HG02642 (cell line): ENCODE measurements at regions not wholly inside any gene's neighbourhood (a gene's known extent, or its start where the extent isn't known, plus 50 kb on each side); places are given as distances from the start of the nearest gene placed in this dataset.
"Not testable (repeated sequence)": the region's sequence is repeated elsewhere in the genome, so short reads cannot be mapped to it uniquely, and the experiment has no call there.

Source experiments
- ATAC-seq: cut with Tn5 transposase; IDR thresholded peaks from one replicate; pipeline ENCODE4 v1.9.1; 2021; ENCODE audit warnings: mild to moderate bottlenecking; ENCODE audit not compliant: unreplicated experiment, poor library complexity

- no peak for ATAC-seq
These were observed 252.5 kb upstream of the CASK start for GRCh38 chrX:42175843-42176242.

DNA sequence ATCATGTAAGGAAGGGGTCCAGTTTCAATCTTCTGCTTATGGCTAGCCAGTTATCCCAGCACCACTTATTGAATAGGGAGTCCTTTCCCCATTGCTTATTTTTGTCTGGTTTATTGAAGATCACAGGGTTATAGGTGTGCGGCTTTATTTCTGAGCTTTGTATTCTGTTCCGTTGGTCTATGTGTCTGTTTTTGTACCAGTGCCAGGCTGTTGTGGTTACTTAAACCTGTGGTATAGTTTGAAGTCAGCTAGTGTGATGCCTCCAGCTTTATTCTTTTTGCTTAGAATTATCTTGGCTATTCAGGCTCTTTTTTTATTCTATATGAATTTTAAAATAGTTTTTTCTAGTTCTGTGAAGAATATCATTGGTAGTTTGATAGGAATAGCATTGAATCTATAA lies 234.6 kb upstream of the CASK start:
- not testable (repeated sequence) for ATAC-seq

- no peak for ATAC-seq
These were observed 228.5 kb upstream of the CASK start for GRCh38 chrX:42151808-42152207.

GRCh38 chrX:42149765-42150164 lies 226.4 kb upstream of the CASK start:
- ATAC-seq, result no peak

- ATAC-seq, result no peak
These were observed 225.9 kb upstream of the CASK start for GRCh38 chrX:42149281-42149680.

DNA sequence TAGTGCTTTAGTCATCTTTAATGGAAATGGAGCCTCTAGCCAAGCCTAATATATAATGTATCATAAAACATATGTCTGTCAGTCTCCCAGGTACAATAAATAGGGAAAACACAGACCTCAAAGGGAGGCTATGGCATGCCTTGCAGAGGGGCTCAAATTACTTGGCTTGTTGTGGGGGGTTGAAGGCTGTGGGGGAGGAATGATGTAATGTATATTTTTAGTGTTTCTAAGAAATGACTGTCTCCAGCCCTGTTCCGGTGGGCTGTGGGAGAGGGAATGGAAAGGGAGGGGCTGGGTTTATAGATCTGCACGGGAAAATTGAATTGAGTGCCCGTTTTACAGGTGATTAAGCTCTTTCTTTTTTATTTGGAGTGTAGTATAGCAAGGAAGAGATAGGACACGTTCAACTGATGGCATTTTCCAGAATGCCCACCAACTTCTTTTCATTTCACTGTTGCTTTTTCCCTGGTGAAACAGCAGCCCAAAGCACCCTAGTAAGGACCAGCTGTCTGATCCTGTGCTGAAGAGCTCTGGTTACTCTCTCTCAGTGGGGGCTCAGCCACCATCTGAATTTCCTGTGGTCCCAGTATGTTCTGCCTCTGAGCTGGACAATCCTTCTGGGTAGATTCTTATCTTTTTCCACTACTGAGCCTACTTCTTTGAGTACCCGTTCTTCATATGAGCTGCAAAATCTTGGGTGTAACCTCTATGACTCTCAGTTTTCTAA lies 220.7 kb upstream of the CASK start:
- ATAC-seq, result no peak

- ATAC-seq, result no peak
These were observed 217.0 kb upstream of the CASK start for GRCh38 chrX:42140320-42140719.

- ATAC-seq, result no peak
These were observed 212.4 kb upstream of the CASK start for GRCh38 chrX:42135583-42136228.

DNA sequence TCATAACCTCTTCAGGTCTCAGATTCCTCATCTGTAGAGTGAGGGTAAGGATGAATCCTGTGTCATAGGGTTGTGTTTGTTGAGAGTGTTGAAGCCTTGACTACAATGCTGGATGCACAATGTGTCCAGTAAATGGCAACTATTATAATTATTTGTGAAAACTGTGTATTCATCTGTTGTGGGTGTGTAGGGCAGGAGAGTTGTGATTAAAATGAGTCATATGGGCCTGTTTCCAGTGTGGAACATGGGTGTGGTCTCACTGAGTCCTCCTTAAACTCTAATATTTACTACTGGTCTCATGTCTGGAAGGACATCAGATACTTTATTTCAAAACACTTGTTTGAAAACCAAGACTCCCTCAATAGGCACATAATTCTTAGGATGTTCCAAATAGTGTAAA lies 208.5 kb upstream of the CASK start:
- no peak for ATAC-seq

DNA sequence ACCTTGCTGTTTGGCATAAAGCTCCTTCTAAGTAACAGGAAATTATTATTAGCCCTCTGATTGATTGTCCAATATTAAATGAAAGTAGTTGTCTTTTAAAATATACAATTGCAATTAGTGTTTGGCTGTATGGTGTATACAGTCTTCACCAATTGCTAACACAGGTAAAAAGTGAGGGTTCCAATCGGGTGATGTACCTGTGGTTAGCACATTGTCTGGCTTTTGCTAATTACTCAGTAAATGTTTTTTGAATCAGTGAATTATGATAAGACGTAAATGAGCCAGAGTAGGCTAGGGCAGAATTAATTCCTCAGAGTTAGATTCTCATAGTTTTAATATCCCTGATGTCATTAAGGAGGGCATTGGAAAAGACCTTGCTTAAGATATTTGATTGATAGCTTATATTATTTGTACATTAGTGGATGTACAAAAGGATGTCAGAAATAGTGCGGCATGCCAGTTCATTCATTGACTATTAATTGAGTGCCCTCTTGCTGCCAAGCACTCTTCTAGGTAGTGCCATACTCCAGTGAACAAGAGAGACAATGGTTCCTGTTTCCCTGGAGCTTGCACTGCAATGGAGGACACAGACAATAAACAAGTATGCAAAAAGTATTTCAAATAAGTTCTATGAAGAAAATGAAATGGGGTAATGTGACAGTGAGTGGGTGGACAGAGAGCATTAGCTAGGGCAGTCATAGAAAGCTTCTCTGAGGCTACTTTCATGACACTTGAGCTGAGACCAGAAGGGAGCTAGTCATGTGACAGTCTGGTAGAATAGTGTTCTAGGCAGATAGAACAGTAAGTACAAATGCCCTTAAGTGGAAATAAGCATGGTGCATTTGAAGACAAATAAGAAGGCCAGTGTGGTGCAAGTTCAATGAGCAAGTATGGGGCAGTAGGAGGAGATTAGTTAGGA lies 205.9 kb upstream of the CASK start:
- no peak for ATAC-seq

GRCh38 chrX:42128587-42128986 lies 205.2 kb upstream of the CASK start:
- ATAC-seq, result peak; percentile 11

GRCh38 chrX:42128020-42128419 lies 204.7 kb upstream of the CASK start:
- ATAC-seq, result peak; percentile 60

- peak; percentile 23 for ATAC-seq
These were observed 204.2 kb upstream of the CASK start for GRCh38 chrX:42127563-42127962.

- ATAC-seq, result no peak
These were observed 200.0 kb upstream of the CASK start for GRCh38 chrX:42123369-42123768.

- ATAC-seq, result no peak
These were observed 195.7 kb upstream of the CASK start for GRCh38 chrX:42119076-42119475.

- ATAC-seq, result peak; percentile 76
These were observed 194.0 kb upstream of the CASK start for GRCh38 chrX:42117318-42117717.

DNA sequence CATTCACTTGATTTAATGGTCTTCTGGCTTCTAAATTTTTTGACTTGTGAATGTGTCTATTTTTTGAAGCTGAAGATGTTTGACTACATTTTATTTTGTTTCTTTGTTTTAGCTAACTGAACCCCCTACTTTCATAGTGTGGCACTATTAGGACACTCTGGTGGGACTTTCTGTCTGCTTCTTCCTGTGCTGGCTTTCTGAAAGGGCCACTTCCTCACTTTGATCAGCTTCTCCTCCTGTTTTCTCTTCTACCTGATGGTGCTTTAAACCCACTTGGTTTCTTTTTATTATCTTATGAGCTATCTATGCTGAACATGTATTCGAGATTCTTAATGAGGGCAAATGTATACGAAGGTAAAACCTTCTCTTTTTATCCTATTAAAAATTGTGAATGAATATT lies 186.1 kb upstream of the CASK start:
- no peak for ATAC-seq

DNA sequence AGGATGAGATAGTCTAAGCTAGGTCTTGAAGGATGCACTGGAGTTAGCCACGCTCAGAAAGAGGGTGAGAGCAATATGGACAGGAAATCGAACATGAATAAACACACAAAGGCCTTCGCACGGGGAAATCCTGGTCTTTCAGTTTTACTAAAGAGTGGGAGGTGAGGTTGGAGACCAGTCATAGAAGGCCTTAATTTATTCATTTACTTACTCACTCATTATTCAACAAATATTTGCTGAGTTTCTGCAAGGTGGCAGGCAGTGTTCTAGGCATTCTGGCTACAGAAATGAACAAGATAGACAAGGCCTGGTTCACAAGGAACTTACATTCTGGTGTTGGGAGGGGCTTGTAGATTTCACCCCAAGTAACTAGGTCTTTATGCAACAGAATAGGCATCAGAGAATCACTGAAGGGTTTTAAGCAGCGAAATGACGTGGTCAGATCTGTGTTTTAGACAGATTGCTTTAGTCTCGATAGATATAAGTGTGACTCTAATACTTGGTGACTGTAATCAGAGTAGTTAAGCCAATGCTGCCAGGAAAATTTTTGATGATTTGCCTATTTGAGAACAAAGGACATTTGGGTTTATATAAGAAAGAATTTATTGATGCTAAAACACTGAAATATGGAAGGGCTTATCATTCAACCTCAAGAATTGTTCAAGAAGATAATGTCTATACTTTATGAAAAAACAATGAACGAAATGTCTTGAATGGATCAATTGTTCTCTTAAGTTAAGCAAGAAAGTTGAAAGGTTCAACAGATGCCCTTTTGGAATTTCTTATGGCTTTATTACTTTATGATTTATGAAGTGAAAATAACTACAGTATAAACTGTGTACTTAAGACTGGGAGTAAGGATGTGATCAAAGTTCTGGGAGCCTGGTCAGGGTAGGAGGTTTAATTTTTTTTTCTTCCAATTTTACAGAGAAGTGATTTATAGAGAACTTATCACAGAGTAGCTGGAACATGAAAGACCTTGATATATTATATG lies 184.4 kb upstream of the CASK start:
- ATAC-seq, result peak; percentile 82

GRCh38 chrX:42106556-42106955 lies 183.2 kb upstream of the CASK start:
- ATAC-seq, result no peak
